Testis (tissue), 2 donors: ENCODE measurements at regions not wholly inside any gene's neighbourhood (a gene's known extent, or its start where the extent isn't known, plus 50 kb on each side); places are given as distances from the start of the nearest gene placed in this dataset.

Experiments used
- POLR2A ChIP-seq: fragments of 450-650 bp; IDR thresholded peaks from one replicate; pipeline ENCODE4 v1.6.1; 2017; ENCODE audit warnings: antibody characterized with exemption, mild to moderate bottlenecking, moderate library complexity
- TF ChIP-seq, protein P1 (sequence below), 3 experiments: fragments of 450-650 bp in 2 of 3; fragments of 200-600 bp in 1 of 3; sonication (generic) in 1 of 3; IDR thresholded peaks; one replicate each; pipeline ENCODE4 v1.5.1; 2016 to 2019; ENCODE audit warnings: antibody characterized with exemption in 3 of 3, mild to moderate bottlenecking in 2 of 3, moderate library complexity in 1 of 3

DNA sequence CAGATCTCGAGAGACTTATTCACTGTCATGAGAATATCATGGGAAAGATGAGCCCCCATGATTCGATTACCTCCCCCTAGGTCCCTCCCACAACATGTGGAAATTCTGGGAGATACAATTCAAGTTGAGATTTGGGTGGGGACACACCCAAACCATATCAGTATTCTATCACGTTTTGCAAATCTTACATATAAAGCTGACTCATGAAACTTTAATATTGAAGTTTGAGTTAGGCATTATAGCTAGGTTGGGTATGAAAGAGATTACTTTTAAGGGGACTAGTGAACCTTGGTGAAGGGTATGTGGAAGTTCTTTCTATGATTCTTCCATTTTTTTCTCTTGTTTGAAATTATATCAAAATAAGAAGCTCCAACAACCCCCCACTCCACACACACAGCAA lies 117.7 kb upstream of the RASGRP1 start:
- TF ChIP-seq, protein P1, sequence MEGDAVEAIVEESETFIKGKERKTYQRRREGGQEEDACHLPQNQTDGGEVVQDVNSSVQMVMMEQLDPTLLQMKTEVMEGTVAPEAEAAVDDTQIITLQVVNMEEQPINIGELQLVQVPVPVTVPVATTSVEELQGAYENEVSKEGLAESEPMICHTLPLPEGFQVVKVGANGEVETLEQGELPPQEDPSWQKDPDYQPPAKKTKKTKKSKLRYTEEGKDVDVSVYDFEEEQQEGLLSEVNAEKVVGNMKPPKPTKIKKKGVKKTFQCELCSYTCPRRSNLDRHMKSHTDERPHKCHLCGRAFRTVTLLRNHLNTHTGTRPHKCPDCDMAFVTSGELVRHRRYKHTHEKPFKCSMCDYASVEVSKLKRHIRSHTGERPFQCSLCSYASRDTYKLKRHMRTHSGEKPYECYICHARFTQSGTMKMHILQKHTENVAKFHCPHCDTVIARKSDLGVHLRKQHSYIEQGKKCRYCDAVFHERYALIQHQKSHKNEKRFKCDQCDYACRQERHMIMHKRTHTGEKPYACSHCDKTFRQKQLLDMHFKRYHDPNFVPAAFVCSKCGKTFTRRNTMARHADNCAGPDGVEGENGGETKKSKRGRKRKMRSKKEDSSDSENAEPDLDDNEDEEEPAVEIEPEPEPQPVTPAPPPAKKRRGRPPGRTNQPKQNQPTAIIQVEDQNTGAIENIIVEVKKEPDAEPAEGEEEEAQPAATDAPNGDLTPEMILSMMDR (IDR thresholded peaks at IDR 0.05): no peak
- TF ChIP-seq POLR2A: no peak
